IPS-18c (cell line): ENCODE measurements at regions not wholly inside any gene's neighbourhood (a gene's known extent, or its start where the extent isn't known, plus 50 kb on each side); places are given as distances from the start of the nearest gene placed in this dataset.

Source experiments
- H3K4me3 ChIP-seq: 2 replicates; pipeline ENCODE4 v1.7.0; 2013; ENCODE audit warnings: low read depth, mild to moderate bottlenecking, low read length, moderate library complexity; ENCODE audit not compliant: insufficient read depth
- H3K9me3 ChIP-seq: one replicate; pipeline ENCODE4 v1.6.1; 2013; ENCODE audit warnings: mild to moderate bottlenecking, low read length, moderate library complexity; ENCODE audit not compliant: control insufficient read depth, insufficient read depth

DNA sequence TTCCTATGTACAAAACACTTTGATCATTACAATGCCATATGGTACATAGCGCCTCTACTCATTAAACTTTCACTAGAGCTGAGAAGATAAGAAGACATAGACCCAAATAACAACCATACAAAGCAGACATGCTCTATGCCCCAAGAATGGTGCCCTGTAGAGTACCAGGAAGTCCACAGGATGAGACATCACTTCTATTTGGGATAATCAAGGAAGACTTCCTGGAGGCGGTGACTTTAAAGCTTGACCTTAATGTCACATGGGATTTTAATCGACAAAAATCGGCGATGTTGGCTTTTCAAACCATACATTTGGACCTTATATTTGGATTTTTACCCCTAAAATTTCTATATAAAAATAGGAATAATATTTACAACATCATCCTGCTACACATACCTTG, 224.3 kb upstream of the MAP3K1 start:
- Histone ChIP-seq H3K4me3 (no peak overlapping the region), H3K9me3 (no peaks in the 10 kb centered on the region)

- no peak overlapping the region for H3K4me3 ChIP-seq
- H3K9me3 ChIP-seq = no peaks in the 10 kb centered on the region
Measured at GRCh38 chr5:56589481-56589860, 225.9 kb upstream of the MAP3K1 start.

GRCh38 chr5:56588636-56589480, 226.5 kb upstream of the MAP3K1 start:
- H3K9me3 ChIP-seq = no peaks in the 10 kb centered on the region
- no peak overlapping the region for H3K4me3 ChIP-seq

DNA sequence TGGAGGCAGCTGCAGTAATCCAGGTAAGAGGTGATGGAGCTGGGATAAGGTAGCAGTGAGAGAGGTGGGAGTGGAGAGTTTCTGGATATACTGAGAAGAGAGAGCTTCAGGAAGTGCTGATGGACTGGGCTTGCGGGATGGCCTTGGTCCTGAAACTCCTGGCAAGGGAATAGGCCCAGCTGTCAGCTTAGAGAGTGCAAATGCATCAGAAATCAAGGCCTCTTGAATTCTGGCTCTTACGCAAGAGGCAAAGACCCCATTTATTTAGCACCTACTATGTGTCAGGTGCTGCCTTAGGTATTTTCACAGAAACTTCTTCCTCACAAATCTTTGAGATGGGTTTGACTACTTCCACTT, 227.2 kb upstream of the MAP3K1 start:
- no peak overlapping the region for H3K4me3 ChIP-seq
- no peaks in the 10 kb centered on the region for H3K9me3 ChIP-seq

- Histone ChIP-seq H3K4me3 (no peak overlapping the region), H3K9me3 (no peaks in the 10 kb centered on the region)
Measured at GRCh38 chr5:56587381-56588130, 227.8 kb upstream of the MAP3K1 start.

- no peaks in the 10 kb centered on the region for H3K9me3 ChIP-seq
- H3K4me3 ChIP-seq = no peak overlapping the region
Measured at GRCh38 chr5:56585999-56586691, 229.2 kb upstream of the MAP3K1 start.

GRCh38 chr5:56585461-56585860, 229.9 kb upstream of the MAP3K1 start:
- no peak overlapping the region for H3K4me3 ChIP-seq
- H3K9me3 ChIP-seq = no peaks in the 10 kb centered on the region

- no peaks in the 10 kb centered on the region for H3K9me3 ChIP-seq
- no peak overlapping the region for H3K4me3 ChIP-seq
Measured at GRCh38 chr5:56581426-56581825, 233.9 kb upstream of the MAP3K1 start.

- H3K4me3 ChIP-seq = no peak overlapping the region
- no peaks in the 10 kb centered on the region for H3K9me3 ChIP-seq
Measured at GRCh38 chr5:56580864-56581263, 234.5 kb upstream of the MAP3K1 start.

DNA sequence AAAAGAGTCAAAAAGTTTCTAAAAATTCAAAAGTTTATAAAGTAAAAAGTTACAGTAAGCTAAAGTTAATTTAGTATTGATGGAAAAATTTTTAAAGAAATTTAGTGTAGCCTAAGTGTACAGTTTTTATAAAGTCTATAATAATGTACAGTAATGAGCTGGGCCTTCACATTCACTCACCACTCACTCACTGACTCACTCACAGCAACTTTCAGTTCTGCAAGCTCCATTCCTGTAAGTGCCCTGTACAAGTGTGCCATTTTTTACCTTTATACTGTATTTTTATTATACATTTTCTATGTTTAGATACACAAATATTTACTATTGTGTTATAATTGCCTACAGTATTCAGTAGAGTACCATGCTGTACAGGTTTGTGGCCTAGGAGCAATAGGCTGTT, 239.5 kb upstream of the MAP3K1 start:
- no peak overlapping the region for H3K4me3 ChIP-seq
- peaks cover 8% of the 10 kb centered on the region for H3K9me3 ChIP-seq

DNA sequence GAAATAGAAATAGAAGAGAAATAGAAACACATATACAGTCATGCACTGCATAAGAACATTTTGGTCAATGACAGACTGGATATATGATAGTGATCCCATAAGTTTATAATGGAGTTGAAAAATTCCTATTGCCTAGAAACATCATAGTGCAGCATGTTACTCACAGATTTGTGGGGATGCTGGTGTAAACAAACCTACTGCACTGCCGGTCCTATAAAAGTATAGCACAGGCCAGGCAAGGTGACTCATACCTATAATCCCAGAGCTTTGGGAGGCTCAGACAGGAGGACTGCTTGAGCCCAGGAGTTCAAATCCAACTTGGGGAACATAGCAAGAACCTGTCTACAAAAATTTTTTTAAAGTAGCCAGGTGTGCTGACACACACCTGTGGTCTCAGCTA, 240.6 kb upstream of the MAP3K1 start:
- H3K9me3 ChIP-seq = peaks cover 8% of the 10 kb centered on the region
- H3K4me3 ChIP-seq = no peak overlapping the region

DNA sequence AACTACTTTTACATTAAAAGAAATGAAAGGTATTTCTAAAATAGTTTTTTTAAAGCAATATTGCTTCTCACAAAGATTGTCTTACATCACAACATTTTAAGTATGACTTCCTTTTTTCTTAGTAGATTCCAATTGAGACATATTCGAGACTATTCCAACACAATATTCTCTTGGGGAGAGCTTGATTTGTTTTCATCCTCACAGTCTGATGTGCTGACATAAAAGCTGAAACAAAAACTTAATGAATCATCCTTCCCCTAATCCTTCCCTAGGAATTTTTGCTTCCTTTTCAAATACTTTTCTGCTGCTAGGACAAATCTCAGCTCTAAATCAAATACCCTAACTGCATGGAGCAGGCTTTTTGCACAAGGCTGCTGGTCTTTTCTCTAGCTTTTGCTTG, 245.8 kb upstream of the MAP3K1 start:
- Histone ChIP-seq H3K4me3 (no peak overlapping the region), H3K9me3 (peaks cover 8% of the 10 kb centered on the region)

DNA sequence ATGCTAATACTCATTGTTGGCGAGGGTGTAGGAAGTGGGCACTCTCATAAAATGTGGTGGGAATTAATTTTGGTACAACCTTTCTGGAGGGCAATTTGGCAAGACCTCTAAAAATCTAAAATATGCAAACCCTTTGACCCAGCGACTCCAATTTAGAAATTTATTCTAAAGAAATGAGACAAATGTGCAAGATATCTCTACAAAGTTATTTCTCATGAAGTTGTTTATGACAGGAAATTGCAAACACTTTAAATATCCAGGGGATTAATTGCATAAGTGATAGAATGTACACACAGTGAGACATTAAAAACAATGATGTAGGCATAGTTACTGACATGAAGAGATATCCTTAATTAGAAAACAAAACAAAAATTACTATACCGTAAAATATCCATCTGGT, 246.3 kb upstream of the MAP3K1 start:
- Histone ChIP-seq H3K9me3 (peaks cover 8% of the 10 kb centered on the region), H3K4me3 (no peak overlapping the region)

GRCh38 chr5:56567278-56567677, 248.1 kb upstream of the MAP3K1 start:
- Histone ChIP-seq H3K9me3 (no peaks in the 10 kb centered on the region), H3K4me3 (no peak overlapping the region)

- no peak overlapping the region for H3K4me3 ChIP-seq
- H3K9me3 ChIP-seq = no peaks in the 10 kb centered on the region
Measured at GRCh38 chr5:56566374-56567249, 248.7 kb upstream of the MAP3K1 start.

DNA sequence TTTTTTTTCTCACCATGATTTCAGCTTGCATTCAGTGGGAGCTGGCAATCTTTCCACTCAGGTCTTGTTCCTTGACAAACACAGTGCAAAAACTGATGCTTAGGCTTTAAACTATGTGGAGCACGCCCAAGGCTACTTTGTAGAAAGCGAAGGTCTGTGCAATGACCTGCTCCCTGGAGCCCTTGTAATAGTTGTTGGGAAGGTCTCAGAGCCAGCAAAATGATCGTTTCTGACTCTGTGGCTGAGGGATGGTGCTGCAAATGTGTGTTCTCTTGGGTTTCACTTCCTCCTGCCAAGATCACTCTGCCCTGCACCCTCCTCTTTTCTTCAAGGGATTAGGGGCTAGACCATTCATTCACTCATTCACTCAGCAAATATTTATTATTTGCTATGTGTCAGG, 249.7 kb upstream of the MAP3K1 start:
- Histone ChIP-seq H3K9me3 (no peaks in the 10 kb centered on the region), H3K4me3 (no peak overlapping the region)

GRCh38 chr5:56565283-56565615, 250.1 kb upstream of the MAP3K1 start:
- Histone ChIP-seq H3K9me3 (no peaks in the 10 kb centered on the region), H3K4me3 (no peak overlapping the region)
